Thymus (tissue), 11 donors: ENCODE measurements at regions not wholly inside any gene's neighbourhood (a gene's known extent, or its start where the extent isn't known, plus 50 kb on each side); places are given as distances from the start of the nearest gene placed in this dataset.

Source experiments
- DNase-seq, 9 donors: peaks; one replicate each; pipeline ENCODE4 v3.0.0-alpha.2; 2013; ENCODE audit warnings: low spot score in 9 of 9, low read depth in 6 of 9, missing footprints in 1 of 9
- H3K27ac ChIP-seq, 2 donors: one replicate each; pipeline ENCODE4 v1.5.1; 2013; ENCODE audit warnings: control low read depth in 1 of 2, low read depth in 1 of 2, low read length in 1 of 2, mild to moderate bottlenecking in 1 of 2, moderate library complexity in 1 of 2
- H3K27me3 ChIP-seq, 2 donors: one replicate each; pipeline ENCODE4 v1.5.1; 2013; ENCODE audit warnings: low read length in 1 of 2; ENCODE audit not compliant: control insufficient read depth in 2 of 2, insufficient read depth in 1 of 2
- H3K36me3 ChIP-seq, 2 donors: one replicate each; pipeline ENCODE4 v1.5.1; 2013; ENCODE audit warnings: low read length in 1 of 2, mild to moderate bottlenecking in 1 of 2, moderate library complexity in 1 of 2; ENCODE audit not compliant: control insufficient read depth in 2 of 2, insufficient read depth in 2 of 2
- H3K4me1 ChIP-seq, 2 donors: one replicate each; pipeline ENCODE4 v1.5.1; 2013; ENCODE audit warnings: low read length in 2 of 2; ENCODE audit not compliant: control insufficient read depth in 2 of 2, insufficient read depth in 2 of 2
- H3K4me3 ChIP-seq, 2 donors: one replicate each; pipeline ENCODE4 v1.5.1; 2013; ENCODE audit warnings: low read length in 2 of 2, control low read depth in 1 of 2, mild to moderate bottlenecking in 1 of 2
- H3K9me3 ChIP-seq, 2 donors: one replicate each; pipeline ENCODE4 v1.5.1; 2013; ENCODE audit warnings: low read length in 1 of 2, mild to moderate bottlenecking in 1 of 2; ENCODE audit not compliant: control insufficient read depth in 2 of 2, insufficient read depth in 1 of 2
- WGBS: extraction: QIAGEN DNeasy Blood & Tissue Kit; methylation state at CpG from one replicate; pipeline ENCODE4 v1.1.7; 2013; 5-methylcytosine and 5-hydroxymethylcytosine counted together
- donor health status: healthy.

GRCh38 chr10:130550952-130551674, 414.9 kb downstream of the GLRX3 start:
- Histone ChIP-seq H3K9me3 (no peaks in the 10 kb centered on the region), H3K27ac (no peak overlapping the region), H3K36me3 (no peaks in the 10 kb centered on the region), H3K4me1 (no peaks in the 10 kb centered on the region), H3K4me3 (no peak overlapping the region), H3K27me3 (no peaks in the 10 kb centered on the region)
- no peak for DNase-seq
- WGBS, result 90% methylated on average over 21 of the region's 21 CpGs

- WGBS, result 97% methylated on average over 7 of the region's 7 CpGs
- Histone ChIP-seq H3K4me3 (no peak overlapping the region), H3K27me3 (no peaks in the 10 kb centered on the region)
Measured at GRCh38 chr10:130551676-130552075, 415.5 kb downstream of the GLRX3 start.

GRCh38 chr10:130553826-130554225, 417.6 kb downstream of the GLRX3 start:
- Histone ChIP-seq H3K9me3 (no peaks in the 10 kb centered on the region), H3K4me3 (no peak overlapping the region), H3K36me3 (no peaks in the 10 kb centered on the region), H3K4me1 (no peaks in the 10 kb centered on the region), H3K27me3 (no peaks in the 10 kb centered on the region), H3K27ac (no peak overlapping the region)
- DNase-seq, result no peak
- 79% methylated on average over 7 of the region's 7 CpGs for WGBS

More at GRCh38 chr10:130551676-130552075, 415.5 kb downstream of the GLRX3 start:
- Histone ChIP-seq H3K36me3 (no peaks in the 10 kb centered on the region), H3K9me3 (no peaks in the 10 kb centered on the region), H3K27ac (no peak overlapping the region), H3K4me1 (no peaks in the 10 kb centered on the region)
- no peak for DNase-seq

GRCh38 chr10:130554701-130555410, 418.7 kb downstream of the GLRX3 start:
- Histone ChIP-seq H3K36me3 (no peaks in the 10 kb centered on the region), H3K27ac (no peak overlapping the region), H3K27me3 (no peaks in the 10 kb centered on the region), H3K9me3 (no peaks in the 10 kb centered on the region), H3K4me1 (no peaks in the 10 kb centered on the region), H3K4me3 (no peak overlapping the region)
- no peak for DNase-seq
- WGBS, result 88% methylated on average over 14 of the region's 14 CpGs

- no peaks in the 10 kb centered on the region for H3K27me3 ChIP-seq
- H3K27ac ChIP-seq, result no peak overlapping the region
- DNase-seq, result no peak
- H3K4me1 ChIP-seq, result no peaks in the 10 kb centered on the region
- H3K9me3 ChIP-seq, result no peaks in the 10 kb centered on the region
- no peak overlapping the region for H3K4me3 ChIP-seq
- no peaks in the 10 kb centered on the region for H3K36me3 ChIP-seq
- WGBS, result 93% methylated on average over 7 of the region's 7 CpGs
Measured at GRCh38 chr10:130555411-130555750, 419.2 kb downstream of the GLRX3 start.

- Histone ChIP-seq H3K36me3 (no peaks in the 10 kb centered on the region), H3K4me3 (no peak overlapping the region), H3K4me1 (no peaks in the 10 kb centered on the region), H3K27me3 (no peaks in the 10 kb centered on the region), H3K9me3 (no peaks in the 10 kb centered on the region), H3K27ac (no peak overlapping the region)
- WGBS, result 77% methylated on average over 8 of the region's 8 CpGs
- DNase-seq, result no peak
Measured at GRCh38 chr10:130557181-130557845, 421.1 kb downstream of the GLRX3 start.

DNA sequence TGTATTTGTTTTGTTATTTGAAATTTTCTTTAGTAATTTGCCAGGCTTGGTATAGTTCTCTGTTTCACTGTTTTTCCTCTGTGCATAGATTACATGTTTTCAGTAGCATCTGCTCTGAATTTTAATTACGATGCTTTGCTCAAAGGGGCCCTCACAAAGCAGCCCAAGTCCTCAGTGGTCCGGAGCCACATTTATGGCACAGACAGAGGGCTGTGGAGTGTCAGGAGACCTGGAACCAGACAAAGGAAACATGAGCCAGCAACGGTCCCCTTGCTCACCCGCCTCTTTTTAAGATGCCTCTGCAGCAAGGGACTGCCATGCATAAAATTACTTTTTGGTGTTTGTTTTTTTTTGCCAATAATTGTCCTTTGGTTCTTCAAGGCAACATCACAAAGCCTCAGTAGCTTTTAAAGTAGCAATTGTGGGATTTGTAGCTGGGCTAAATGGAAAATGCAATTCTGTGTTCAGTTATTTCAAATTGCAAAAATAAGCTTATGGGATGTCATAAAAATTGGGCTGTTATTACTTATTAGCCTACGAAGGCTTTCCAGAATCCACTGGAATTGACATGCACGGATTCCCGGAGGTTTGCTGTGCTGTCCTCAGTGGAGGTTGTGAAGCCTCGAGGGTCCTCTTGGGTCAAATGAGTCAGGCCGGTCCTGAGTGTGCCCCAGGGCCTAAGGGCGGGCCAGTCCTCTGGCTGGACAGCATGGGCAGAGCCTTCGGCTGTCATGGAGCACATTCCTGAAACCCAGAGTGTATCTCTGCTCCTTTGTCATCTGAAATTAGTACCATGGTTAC, 422.8 kb downstream of the GLRX3 start:
- H3K36me3 ChIP-seq, result no peaks in the 10 kb centered on the region
- no peaks in the 10 kb centered on the region for H3K27me3 ChIP-seq
- no peaks in the 10 kb centered on the region for H3K9me3 ChIP-seq
- H3K27ac ChIP-seq, result no peak overlapping the region
- no peak overlapping the region for H3K4me3 ChIP-seq
- 88% methylated on average over 11 of the region's 11 CpGs for WGBS
- DNase-seq, result no peak
- H3K4me1 ChIP-seq, result no peaks in the 10 kb centered on the region

- no peaks in the 10 kb centered on the region for H3K9me3 ChIP-seq
- DNase-seq, result no peak
- no peaks in the 10 kb centered on the region for H3K4me1 ChIP-seq
- 92% methylated on average over 6 of the region's 6 CpGs for WGBS
- no peaks in the 10 kb centered on the region for H3K27me3 ChIP-seq
- no peaks in the 10 kb centered on the region for H3K36me3 ChIP-seq
- H3K27ac ChIP-seq, result no peak overlapping the region
- no peak overlapping the region for H3K4me3 ChIP-seq
Measured at GRCh38 chr10:130559547-130559880, 423.3 kb downstream of the GLRX3 start.

DNA sequence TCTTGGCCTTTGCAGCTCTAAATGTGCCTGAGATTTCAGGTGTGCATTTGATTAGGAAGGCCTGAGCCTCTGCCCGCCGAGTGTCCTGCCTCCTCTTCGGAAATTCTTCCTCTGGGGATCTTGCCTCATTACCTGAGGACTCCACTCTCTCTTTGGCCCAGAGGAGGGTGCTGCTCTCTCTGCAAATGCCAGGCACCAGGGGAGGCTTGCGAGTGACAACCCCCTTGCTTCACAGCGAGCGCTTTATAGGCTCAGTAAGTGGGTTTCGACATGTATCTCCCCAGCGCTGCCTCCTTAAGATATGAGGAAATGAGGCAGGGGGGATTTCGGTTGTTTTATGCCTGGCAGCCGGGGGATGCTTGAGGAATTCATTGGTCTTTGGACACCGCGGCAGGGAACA, 423.9 kb downstream of the GLRX3 start:
- H3K9me3 ChIP-seq, result no peaks in the 10 kb centered on the region
- no peak overlapping the region for H3K27ac ChIP-seq
- no peak for DNase-seq
- no peaks in the 10 kb centered on the region for H3K4me1 ChIP-seq
- H3K36me3 ChIP-seq, result no peaks in the 10 kb centered on the region
- no peak overlapping the region for H3K4me3 ChIP-seq
- 82% methylated on average over 12 of the region's 12 CpGs for WGBS
- H3K27me3 ChIP-seq, result no peaks in the 10 kb centered on the region
